MM.1S (cell line): ENCODE measurements at regions not wholly inside any gene's neighbourhood (a gene's known extent, or its start where the extent isn't known, plus 50 kb on each side); places are given as distances from the start of the nearest gene placed in this dataset.

Experiments used
- DNase-seq: peaks from one replicate; pipeline ENCODE4 v3.0.0-alpha.2; 2015
- H2AFZ ChIP-seq: fragments of 300-600 bp; sonication (generic); 2 replicates; pipeline ENCODE4 v1.6.0; 2016; ENCODE audit warnings: antibody characterized with exemption, low read length
- H3F3A ChIP-seq: fragments of 300-600 bp; sonication (generic); 2 replicates; pipeline ENCODE4 v1.6.1; 2016; ENCODE audit warnings: mild to moderate bottlenecking, antibody characterized with exemption, low read length, moderate library complexity, mixed read lengths; ENCODE audit not compliant: insufficient read depth
- H3K27ac ChIP-seq: fragments of 300-600 bp; sonication (generic); 2 replicates; pipeline ENCODE4 v1.5.1; 2016; ENCODE audit warnings: mild to moderate bottlenecking, low read length
- H3K27me3 ChIP-seq: fragments of 300-600 bp; sonication (generic); replicated peaks from 2 replicates; pipeline ENCODE4 v1.6.0; 2016; ENCODE audit warnings: low read length; ENCODE audit not compliant: insufficient read depth
- H3K36me3 ChIP-seq: fragments of 300-600 bp; sonication (generic); replicated peaks from 2 replicates; pipeline ENCODE4 v1.6.1; 2016; ENCODE audit warnings: mild to moderate bottlenecking, low read length, mixed read lengths; ENCODE audit not compliant: insufficient read depth
- H3K4me1 ChIP-seq: fragments of 300-600 bp; sonication (generic); 2 replicates; pipeline ENCODE4 v1.6.1; 2016; ENCODE audit warnings: low read length, mixed read lengths
- H3K4me2 ChIP-seq: fragments of 300-600 bp; sonication (generic); 2 replicates; pipeline ENCODE4 v1.6.0; 2016; ENCODE audit warnings: low read depth, low read length
- H3K4me3 ChIP-seq: fragments of 300-600 bp; sonication (generic); 2 replicates; pipeline ENCODE4 v1.5.1; 2016; ENCODE audit warnings: low read length, mixed read lengths
- H3K79me2 ChIP-seq: fragments of 300-600 bp; sonication (generic); 2 replicates; pipeline ENCODE4 v1.6.1; 2016; ENCODE audit warnings: mixed run types, low read length, mixed read lengths
- H3K9ac ChIP-seq: fragments of 300-600 bp; sonication (generic); 2 replicates; pipeline ENCODE4 v1.6.1; 2016; ENCODE audit warnings: low read length, mixed read lengths
- H3K9me2 ChIP-seq: fragments of 300-600 bp; sonication (generic); replicated peaks from 2 replicates; pipeline ENCODE4 v1.6.1; 2016; ENCODE audit warnings: mild to moderate bottlenecking, low read length, mixed read lengths; ENCODE audit not compliant: insufficient read depth
- H3K9me3 ChIP-seq: fragments of 300-600 bp; sonication (generic); replicated peaks from 2 replicates; pipeline ENCODE4 v1.6.1; 2016; ENCODE audit warnings: mild to moderate bottlenecking, low read length, mixed read lengths; ENCODE audit not compliant: insufficient read depth
- H4K20me1 ChIP-seq: fragments of 300-600 bp; sonication (generic); 2 replicates; pipeline ENCODE4 v1.6.1; 2016; ENCODE audit warnings: mild to moderate bottlenecking, low read length, moderate library complexity, mixed read lengths; ENCODE audit not compliant: insufficient read depth
- EZH2 ChIP-seq: fragments of 300-600 bp; sonication (generic); optimal IDR thresholded peaks from 2 replicates; pipeline ENCODE3; 2017; ENCODE audit warnings: low read depth, mild to moderate bottlenecking, antibody characterized with exemption, low read length, mixed read lengths
- EZH2phosphoT487 ChIP-seq: fragments of 300-600 bp; sonication (generic); IDR thresholded peaks from 2 replicates; pipeline ENCODE4 v1.6.1; 2018; ENCODE audit warnings: antibody characterized with exemption, low read length
- TF ChIP-seq, protein P1 (sequence below): fragments of 300-600 bp; sonication (generic); IDR thresholded peaks from 2 replicates; pipeline ENCODE4 v1.5.1; 2016; ENCODE audit warnings: antibody characterized with exemption, low read length, mixed read lengths

GRCh38 chr9:107972346-107972745 is 482.8 kb upstream of the KLF4 start:
- DNase-seq = no peak
- Histone ChIP-seq H3F3A (no peaks in the 10 kb centered on the region), H3K27ac (no peak overlapping the region), H2AFZ (no peak overlapping the region), H3K36me3 (no peaks in the 10 kb centered on the region), H3K9ac (no peak overlapping the region), H4K20me1 (no peaks in the 10 kb centered on the region), H3K9me2 (no peaks in the 10 kb centered on the region), H3K4me3 (no peak overlapping the region), H3K4me1 (no peaks in the 10 kb centered on the region), H3K4me2 (no peak overlapping the region), H3K9me3 (no peaks in the 10 kb centered on the region), H3K79me2 (no peaks in the 10 kb centered on the region), H3K27me3 (no peaks in the 10 kb centered on the region)
- TF ChIP-seq EZH2phosphoT487 (no peak), EZH2 (no peak)
- TF ChIP-seq, protein P1, sequence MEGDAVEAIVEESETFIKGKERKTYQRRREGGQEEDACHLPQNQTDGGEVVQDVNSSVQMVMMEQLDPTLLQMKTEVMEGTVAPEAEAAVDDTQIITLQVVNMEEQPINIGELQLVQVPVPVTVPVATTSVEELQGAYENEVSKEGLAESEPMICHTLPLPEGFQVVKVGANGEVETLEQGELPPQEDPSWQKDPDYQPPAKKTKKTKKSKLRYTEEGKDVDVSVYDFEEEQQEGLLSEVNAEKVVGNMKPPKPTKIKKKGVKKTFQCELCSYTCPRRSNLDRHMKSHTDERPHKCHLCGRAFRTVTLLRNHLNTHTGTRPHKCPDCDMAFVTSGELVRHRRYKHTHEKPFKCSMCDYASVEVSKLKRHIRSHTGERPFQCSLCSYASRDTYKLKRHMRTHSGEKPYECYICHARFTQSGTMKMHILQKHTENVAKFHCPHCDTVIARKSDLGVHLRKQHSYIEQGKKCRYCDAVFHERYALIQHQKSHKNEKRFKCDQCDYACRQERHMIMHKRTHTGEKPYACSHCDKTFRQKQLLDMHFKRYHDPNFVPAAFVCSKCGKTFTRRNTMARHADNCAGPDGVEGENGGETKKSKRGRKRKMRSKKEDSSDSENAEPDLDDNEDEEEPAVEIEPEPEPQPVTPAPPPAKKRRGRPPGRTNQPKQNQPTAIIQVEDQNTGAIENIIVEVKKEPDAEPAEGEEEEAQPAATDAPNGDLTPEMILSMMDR = no peak

DNA sequence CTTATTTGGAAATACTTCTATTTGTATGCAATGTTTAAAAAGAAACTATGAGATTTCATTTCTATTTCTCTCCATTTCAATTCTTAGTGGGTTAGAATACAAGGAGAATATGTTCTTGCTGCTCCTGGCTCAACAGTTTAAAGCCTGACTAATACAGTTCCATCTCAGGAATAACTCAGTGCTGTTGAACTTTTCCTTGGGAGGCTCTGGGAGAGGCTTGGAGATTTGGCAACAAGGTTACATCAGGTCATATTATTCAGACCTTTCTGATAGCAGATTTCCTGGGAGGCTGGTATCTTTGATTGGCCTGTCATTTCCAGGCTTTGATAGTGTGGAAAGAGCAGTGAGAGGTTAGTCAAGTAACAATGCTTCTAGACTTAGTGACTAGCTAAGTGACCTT is 481.7 kb upstream of the KLF4 start:
- no peaks in the 10 kb centered on the region for H3K36me3 ChIP-seq
- no peaks in the 10 kb centered on the region for H3F3A ChIP-seq
- no peaks in the 10 kb centered on the region for H3K9me3 ChIP-seq
- no peak overlapping the region for H3K4me2 ChIP-seq
- H3K79me2 ChIP-seq = no peaks in the 10 kb centered on the region
- no peaks in the 10 kb centered on the region for H4K20me1 ChIP-seq
- DNase-seq = no peak
- TF ChIP-seq EZH2phosphoT487 (no peak), EZH2 (no peak)
- TF ChIP-seq, protein P1 = no peak
- no peak overlapping the region for H2AFZ ChIP-seq
- H3K4me1 ChIP-seq = no peaks in the 10 kb centered on the region
- H3K27ac ChIP-seq = no peak overlapping the region
- H3K9me2 ChIP-seq = no peaks in the 10 kb centered on the region
- no peaks in the 10 kb centered on the region for H3K27me3 ChIP-seq
- no peak overlapping the region for H3K4me3 ChIP-seq
- no peak overlapping the region for H3K9ac ChIP-seq

- Histone ChIP-seq H3K27me3 (no peaks in the 10 kb centered on the region), H3K4me3 (no peak overlapping the region), H3K79me2 (no peaks in the 10 kb centered on the region), H3F3A (no peaks in the 10 kb centered on the region), H3K9me3 (no peaks in the 10 kb centered on the region), H2AFZ (no peak overlapping the region), H3K36me3 (no peaks in the 10 kb centered on the region), H3K4me1 (no peaks in the 10 kb centered on the region), H3K27ac (no peak overlapping the region), H4K20me1 (no peaks in the 10 kb centered on the region), H3K4me2 (no peak overlapping the region), H3K9me2 (no peaks in the 10 kb centered on the region), H3K9ac (no peak overlapping the region)
- TF ChIP-seq EZH2phosphoT487 = no peak
- TF ChIP-seq, protein P1 = no peak
- TF ChIP-seq EZH2 = no peak
- no peak for DNase-seq
Measured at GRCh38 chr9:107970726-107971125, 481.2 kb upstream of the KLF4 start.

- Histone ChIP-seq H3K9me2 (no peaks in the 10 kb centered on the region), H4K20me1 (no peaks in the 10 kb centered on the region), H3K9me3 (no peaks in the 10 kb centered on the region), H3F3A (no peaks in the 10 kb centered on the region), H3K27ac (no peak overlapping the region), H3K36me3 (no peaks in the 10 kb centered on the region), H2AFZ (no peak overlapping the region), H3K27me3 (no peaks in the 10 kb centered on the region), H3K9ac (no peak overlapping the region), H3K79me2 (no peaks in the 10 kb centered on the region), H3K4me2 (no peak overlapping the region), H3K4me1 (no peaks in the 10 kb centered on the region), H3K4me3 (no peak overlapping the region)
- TF ChIP-seq EZH2phosphoT487 (no peak), EZH2 (no peak)
- TF ChIP-seq, protein P1 = no peak
- DNase-seq = no peak
Measured at GRCh38 chr9:107969727-107970126, 480.2 kb upstream of the KLF4 start.
